ENCODE measurements at regions not wholly inside any gene's neighbourhood (a gene's known extent, or its start where the extent isn't known, plus 50 kb on each side); places are given as distances from the start of the nearest gene placed in this dataset.

DNA sequence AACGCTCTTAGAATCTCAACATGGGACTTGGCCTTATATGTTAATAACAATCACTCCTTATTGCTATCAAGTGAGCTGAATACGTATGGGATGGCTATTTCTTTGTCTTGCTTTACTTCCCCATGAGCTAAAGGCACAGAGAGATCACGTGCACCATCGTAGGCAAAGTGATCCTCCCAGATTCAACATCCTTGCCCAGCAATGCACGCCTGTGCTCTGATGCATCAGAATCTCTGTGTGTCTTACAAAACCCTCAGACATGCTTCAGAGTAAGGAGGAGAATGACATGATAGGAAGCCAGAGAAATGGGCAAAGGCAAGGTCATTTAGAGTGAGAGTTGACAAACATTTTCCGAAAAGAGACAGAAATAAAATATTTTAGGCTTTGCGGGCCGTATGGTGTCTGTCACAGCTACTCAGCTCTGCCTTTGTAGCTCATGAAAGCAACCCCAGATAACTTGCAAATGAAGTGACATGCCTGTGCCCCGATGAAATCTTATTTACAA is 277.6 kb upstream of the CDH4 start:
- H3K4me1 Mint-ChIP-seq (ENCODE audit: low read depth): no peaks in the 10 kb centered on the region
- H3K9me3 Mint-ChIP-seq: peaks cover 9% of the 10 kb centered on the region
- CTCF ChIA-PET: no interaction called here
- POLR2A ChIA-PET: no interaction called here
- DNase-seq: no peak
- intact Hi-C loops (cut with micrococcal nuclease): no loop called here
- no peaks in the 10 kb centered on the region for H3K36me3 Mint-ChIP-seq (ENCODE audit: low read depth)
- TF ChIP-seq, protein P1, sequence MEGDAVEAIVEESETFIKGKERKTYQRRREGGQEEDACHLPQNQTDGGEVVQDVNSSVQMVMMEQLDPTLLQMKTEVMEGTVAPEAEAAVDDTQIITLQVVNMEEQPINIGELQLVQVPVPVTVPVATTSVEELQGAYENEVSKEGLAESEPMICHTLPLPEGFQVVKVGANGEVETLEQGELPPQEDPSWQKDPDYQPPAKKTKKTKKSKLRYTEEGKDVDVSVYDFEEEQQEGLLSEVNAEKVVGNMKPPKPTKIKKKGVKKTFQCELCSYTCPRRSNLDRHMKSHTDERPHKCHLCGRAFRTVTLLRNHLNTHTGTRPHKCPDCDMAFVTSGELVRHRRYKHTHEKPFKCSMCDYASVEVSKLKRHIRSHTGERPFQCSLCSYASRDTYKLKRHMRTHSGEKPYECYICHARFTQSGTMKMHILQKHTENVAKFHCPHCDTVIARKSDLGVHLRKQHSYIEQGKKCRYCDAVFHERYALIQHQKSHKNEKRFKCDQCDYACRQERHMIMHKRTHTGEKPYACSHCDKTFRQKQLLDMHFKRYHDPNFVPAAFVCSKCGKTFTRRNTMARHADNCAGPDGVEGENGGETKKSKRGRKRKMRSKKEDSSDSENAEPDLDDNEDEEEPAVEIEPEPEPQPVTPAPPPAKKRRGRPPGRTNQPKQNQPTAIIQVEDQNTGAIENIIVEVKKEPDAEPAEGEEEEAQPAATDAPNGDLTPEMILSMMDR (IDR thresholded peaks at IDR 0.05): no peak
- H3K4me3 Mint-ChIP-seq: no peak overlapping the region
- no peak for ATAC-seq
- H3K27me3 Mint-ChIP-seq: peaks cover 7% of the 10 kb centered on the region
- no peak overlapping the region for H3K27ac Mint-ChIP-seq

DNA sequence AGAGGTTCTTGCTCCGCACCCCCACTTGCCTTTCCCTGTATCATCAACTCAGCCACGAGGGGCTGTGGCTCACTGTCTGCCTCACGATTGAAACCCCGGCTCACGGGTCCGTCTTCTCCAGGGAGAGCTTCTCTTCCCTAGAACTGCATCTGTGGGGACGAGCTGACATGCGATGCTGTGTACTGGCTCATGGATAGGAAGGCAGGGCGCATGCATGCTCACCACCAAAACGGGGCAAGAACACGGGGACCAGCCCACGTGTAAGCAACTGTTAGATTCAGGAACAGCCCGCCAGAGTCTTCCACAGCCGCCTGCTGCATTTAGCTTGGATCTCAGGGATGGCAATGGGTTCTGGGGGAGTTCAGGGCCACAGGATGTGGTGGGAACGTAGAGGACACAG is 275.9 kb upstream of the CDH4 start:
- Mint-ChIP-seq H3K4me1 (ENCODE audit: low read depth) (no peaks in the 10 kb centered on the region), H3K36me3 (ENCODE audit: low read depth) (no peaks in the 10 kb centered on the region), H3K9me3 (peaks cover 14% of the 10 kb centered on the region), H3K27me3 (peaks cover 7% of the 10 kb centered on the region), H3K27ac (no peak overlapping the region), H3K4me3 (no peak overlapping the region)
- TF ChIP-seq, protein P1 (IDR thresholded peaks at IDR 0.05): no peak
- intact Hi-C loops (cut with micrococcal nuclease): no loop called here
- ATAC-seq: no peak
- ChIA-PET POLR2A (no interaction called here), CTCF (no interaction called here)
- no peak for DNase-seq

DNA sequence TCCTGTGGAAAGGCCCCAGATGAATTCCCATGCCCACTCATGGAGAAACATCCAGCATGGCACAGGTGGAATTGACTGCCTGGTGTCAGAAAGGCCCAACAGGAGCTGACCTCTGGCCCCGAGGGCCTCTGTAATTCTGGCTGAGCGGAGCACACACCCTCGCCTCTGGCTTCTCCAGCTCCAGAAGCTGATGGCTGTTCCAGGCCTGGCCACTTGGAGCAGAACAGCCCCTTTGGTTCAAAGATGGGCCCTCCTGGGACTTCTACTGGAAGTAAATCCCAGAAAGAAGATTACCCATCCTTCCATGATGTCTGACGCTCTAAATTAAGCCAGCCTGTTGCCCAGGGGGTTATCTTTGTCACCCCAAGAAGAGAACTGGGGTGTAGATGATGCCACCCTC is 275.1 kb upstream of the CDH4 start:
- Mint-ChIP-seq H3K4me1 (ENCODE audit: low read depth) (no peaks in the 10 kb centered on the region), H3K27me3 (peaks cover 7% of the 10 kb centered on the region), H3K9me3 (peaks cover 14% of the 10 kb centered on the region), H3K4me3 (no peak overlapping the region), H3K27ac (no peak overlapping the region), H3K36me3 (ENCODE audit: low read depth) (no peaks in the 10 kb centered on the region)
- no peak for DNase-seq
- TF ChIP-seq, protein P1 (IDR thresholded peaks at IDR 0.05): no peak
- ATAC-seq: no peak
- ChIA-PET POLR2A (no interaction called here), CTCF (no interaction called here)
- intact Hi-C loops (cut with micrococcal nuclease): no loop called here

DNA sequence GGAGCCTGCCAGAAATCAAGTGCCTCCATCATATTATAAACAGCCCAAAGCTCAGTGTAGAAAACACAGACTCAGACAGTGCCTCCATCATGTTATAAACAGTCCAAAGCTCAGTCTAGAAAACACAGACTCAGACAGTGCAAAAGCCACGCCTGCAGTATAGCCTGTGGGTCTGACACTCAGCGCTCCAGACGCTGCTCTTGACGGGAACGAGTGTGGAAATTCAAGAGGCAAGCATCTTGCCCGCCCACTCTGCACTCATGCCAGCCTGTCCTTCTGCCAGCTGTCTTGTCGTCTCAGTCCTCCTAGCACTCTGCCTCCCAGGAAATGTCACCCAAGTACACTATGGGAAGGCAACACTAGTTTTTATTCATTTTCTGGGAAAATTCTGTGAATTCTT is 274.2 kb upstream of the CDH4 start:
- H3K27me3 Mint-ChIP-seq: peaks cover 7% of the 10 kb centered on the region
- H3K4me1 Mint-ChIP-seq (ENCODE audit: low read depth): no peaks in the 10 kb centered on the region
- no peak overlapping the region for H3K4me3 Mint-ChIP-seq
- no peak overlapping the region for H3K27ac Mint-ChIP-seq
- H3K36me3 Mint-ChIP-seq (ENCODE audit: low read depth): no peaks in the 10 kb centered on the region
- ChIA-PET POLR2A (no interaction called here), CTCF (no interaction called here)
- intact Hi-C loops (cut with micrococcal nuclease): no loop called here
- ATAC-seq: no peak
- TF ChIP-seq, protein P1 (IDR thresholded peaks at IDR 0.05): no peak
- peaks cover 14% of the 10 kb centered on the region for H3K9me3 Mint-ChIP-seq
- DNase-seq: no peak

DNA sequence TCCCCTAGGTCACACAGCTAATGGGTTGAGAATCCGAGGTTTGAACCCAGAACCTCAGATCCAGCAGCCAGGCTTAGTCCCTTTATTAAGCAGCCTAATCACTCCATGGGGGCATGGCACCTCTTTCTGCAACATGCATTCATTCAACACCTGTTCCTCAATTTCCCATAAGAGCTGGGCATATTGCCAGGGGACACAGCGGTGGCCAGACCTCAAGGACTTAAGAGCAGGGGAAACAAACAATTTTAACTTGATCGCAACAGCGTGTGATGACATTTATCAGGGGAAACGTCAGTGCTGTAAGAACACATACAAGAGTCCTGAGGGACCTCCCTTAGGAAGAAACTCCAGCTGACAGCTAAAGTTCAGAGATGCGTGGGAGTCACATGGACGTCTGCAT is 267.4 kb upstream of the CDH4 start:
- Mint-ChIP-seq H3K9me3 (peaks cover 5% of the 10 kb centered on the region), H3K27ac (no peak overlapping the region), H3K36me3 (ENCODE audit: low read depth) (no peaks in the 10 kb centered on the region), H3K27me3 (peaks cover 2% of the 10 kb centered on the region), H3K4me1 (ENCODE audit: low read depth) (no peaks in the 10 kb centered on the region), H3K4me3 (no peak overlapping the region)
- DNase-seq: no peak
- ATAC-seq: no peak
- TF ChIP-seq, protein P1 (IDR thresholded peaks at IDR 0.05): no peak
- CTCF ChIA-PET: no interaction called here
- intact Hi-C loops (cut with micrococcal nuclease): no loop called here
- POLR2A ChIA-PET: no interaction called here

Data from activated CD8-positive, alpha-beta T cell treated with anti-CD3 and anti-CD28 coated beads for 36 hours (primary cell).